B cell (primary cell): ENCODE measurements at regions not wholly inside any gene's neighbourhood (a gene's known extent, or its start where the extent isn't known, plus 50 kb on each side); places are given as distances from the start of the nearest gene placed in this dataset.

ENCODE experiments used
- ATAC-seq: fragments of 200-7000 bp; cut with Tn5 transposase; one replicate; pipeline ENCODE4 v1.10.0; 2021; ENCODE audit warnings: low read depth, mild to moderate bottlenecking, moderate number of reproducible peaks, moderate library complexity
- CTCF ChIA-PET: fragments of 350-600 bp; sonication (Branson Sonifier 250); formaldehyde crosslinking; loops from one replicate; lab custom pipeline; 2021; ENCODE audit warnings: antibody characterized with exemption, inconsistent platforms; lab: Charles Lee
- POLR2A ChIA-PET: fragments of 350-600 bp; sonication (Branson Sonifier 250); formaldehyde crosslinking; loops from one replicate; lab custom pipeline; 2021; ENCODE audit warnings: antibody characterized with exemption; lab: Charles Lee
- DNase-seq: peaks from one replicate; pipeline ENCODE4 v3.0.0; 2013
- H2AFZ ChIP-seq: 2 replicates; pipeline ENCODE4 v1.6.1; 2012; ENCODE audit warnings: mild to moderate bottlenecking, low read depth, low read length; ENCODE audit not compliant: insufficient read depth, poor library complexity, severe bottlenecking
- H3K27ac ChIP-seq, 2 donors: 1 replicate in 1 of 2; 2 replicates in 1 of 2; pipeline ENCODE4 v1.5.1; 2012 to 2013; ENCODE audit warnings: low read length in 2 of 2, mild to moderate bottlenecking in 2 of 2, moderate library complexity in 1 of 2
- H3K27me3 ChIP-seq, 4 experiments: fragments of 200-600 bp in 1 of 4; sonication (generic) in 1 of 4; replicated peaks in 1 of 4; 1 replicate in 2 of 4; 2 replicates in 2 of 4; pipeline versions ENCODE4 v1.6.1 to v1.7.0; 2013 to 2016; ENCODE audit warnings: low read length in 3 of 4, mild to moderate bottlenecking in 2 of 4, mixed read lengths in 1 of 4, moderate library complexity in 1 of 4; ENCODE audit not compliant: insufficient read depth in 4 of 4, control insufficient read depth in 3 of 4; ENCODE audit errors: control extremely low read depth in 1 of 4
- H3K36me3 ChIP-seq, 2 experiments: replicated peaks in 1 of 2; 1 replicate in 1 of 2; 2 replicates in 1 of 2; pipeline versions ENCODE4 v1.6.1 to v1.7.1; 2013; ENCODE audit warnings: low read length in 1 of 2; ENCODE audit not compliant: insufficient read depth in 2 of 2, control insufficient read depth in 1 of 2; ENCODE audit errors: control extremely low read depth in 1 of 2, extremely low read depth in 1 of 2
- H3K4me1 ChIP-seq, 2 donors: fragments of 200-600 bp in 1 of 2; sonication (generic) in 1 of 2; 1 replicate in 1 of 2; 2 replicates in 1 of 2; pipeline versions ENCODE4 v1.5.1 to v1.6.1; 2013 to 2017; ENCODE audit warnings: low read length in 2 of 2; ENCODE audit not compliant: control insufficient read depth in 2 of 2, insufficient read depth in 2 of 2
- H3K4me2 ChIP-seq: replicated peaks from 2 replicates; pipeline ENCODE3; 2012; ENCODE audit warnings: mild to moderate bottlenecking, low read depth, low read length; ENCODE audit not compliant: poor library complexity, severe bottlenecking
- H3K4me3 ChIP-seq, 5 experiments: fragments of 200-600 bp in 1 of 5; sonication (generic) in 1 of 5; 1 replicate in 3 of 5; 2 replicates in 2 of 5; pipeline versions ENCODE4 v1.5.1 to v1.7.0; 2011 to 2016; ENCODE audit warnings: low read length in 4 of 5, mild to moderate bottlenecking in 4 of 5, low read depth in 2 of 5, control low read depth in 1 of 5, moderate library complexity in 1 of 5; ENCODE audit not compliant: insufficient read depth in 1 of 5; ENCODE audit errors: control extremely low read depth in 1 of 5, extremely low read depth in 1 of 5
- H3K79me2 ChIP-seq: fragments of 200-600 bp; sonication (generic); one replicate; pipeline ENCODE4 v1.6.0; 2016; ENCODE audit warnings: low read length; ENCODE audit not compliant: control insufficient read depth, insufficient read depth
- H3K9ac ChIP-seq: fragments of 200-600 bp; sonication (generic); 2 replicates; pipeline ENCODE4 v1.6.1; 2017; ENCODE audit warnings: mild to moderate bottlenecking, low read length, moderate library complexity
- H3K9me3 ChIP-seq, 3 donors: one replicate each; pipeline versions ENCODE4 v1.6.1 to v1.7.1; 2013; ENCODE audit warnings: low read length in 2 of 3; ENCODE audit not compliant: control insufficient read depth in 2 of 3, insufficient read depth in 1 of 3; ENCODE audit errors: control extremely low read depth in 1 of 3
- H4K20me1 ChIP-seq: 2 replicates; pipeline ENCODE4 v1.6.0; 2012; ENCODE audit warnings: mild to moderate bottlenecking, low read length; ENCODE audit not compliant: insufficient read depth, control insufficient read depth, poor library complexity, severe bottlenecking
- H3K27ac Mint-ChIP-seq: one replicate; pipeline ENCODE4 v1.8.0; 2021; ENCODE audit warnings: mixed read lengths
- H3K27me3 Mint-ChIP-seq: one replicate; pipeline ENCODE4 v1.8.0; 2021; ENCODE audit warnings: mixed read lengths
- H3K4me1 Mint-ChIP-seq: one replicate; pipeline ENCODE4 v1.8.0; 2021; ENCODE audit warnings: mixed read lengths
- H3K4me3 Mint-ChIP-seq: one replicate; pipeline ENCODE4 v1.8.0; 2021; ENCODE audit warnings: mixed read lengths
- H3K9me3 Mint-ChIP-seq: one replicate; pipeline ENCODE4 v1.8.0; 2022; ENCODE audit warnings: mixed read lengths; ENCODE audit not compliant: insufficient read depth
- EZH2 ChIP-seq: IDR thresholded peaks from 2 replicates; pipeline ENCODE4 v1.6.1; 2012; ENCODE audit warnings: borderline replicate concordance, low read depth, mild to moderate bottlenecking, moderate library complexity, low read length; ENCODE audit not compliant: insufficient read depth, poor library complexity, severe bottlenecking
- WGBS: methylation state at CpG from one replicate; pipeline ENCODE4 v1.1.5; 2013; ENCODE audit warnings: missing lambda C conversion rate; ENCODE audit not compliant: insufficient coverage; 5-methylcytosine and 5-hydroxymethylcytosine counted together
- intact Hi-C: fragments of 100-400 bp; cut with micrococcal nuclease; formaldehyde crosslinking; loops from one replicate; pipeline ENCODE4 v1.10.0; 2022
- TF ChIP-seq, protein P1 (sequence below): fragments of 200-600 bp; IDR thresholded peaks from one replicate; pipeline ENCODE4 v1.8.0; 2022; ENCODE audit warnings: antibody characterized with exemption, mild to moderate bottlenecking

DNA sequence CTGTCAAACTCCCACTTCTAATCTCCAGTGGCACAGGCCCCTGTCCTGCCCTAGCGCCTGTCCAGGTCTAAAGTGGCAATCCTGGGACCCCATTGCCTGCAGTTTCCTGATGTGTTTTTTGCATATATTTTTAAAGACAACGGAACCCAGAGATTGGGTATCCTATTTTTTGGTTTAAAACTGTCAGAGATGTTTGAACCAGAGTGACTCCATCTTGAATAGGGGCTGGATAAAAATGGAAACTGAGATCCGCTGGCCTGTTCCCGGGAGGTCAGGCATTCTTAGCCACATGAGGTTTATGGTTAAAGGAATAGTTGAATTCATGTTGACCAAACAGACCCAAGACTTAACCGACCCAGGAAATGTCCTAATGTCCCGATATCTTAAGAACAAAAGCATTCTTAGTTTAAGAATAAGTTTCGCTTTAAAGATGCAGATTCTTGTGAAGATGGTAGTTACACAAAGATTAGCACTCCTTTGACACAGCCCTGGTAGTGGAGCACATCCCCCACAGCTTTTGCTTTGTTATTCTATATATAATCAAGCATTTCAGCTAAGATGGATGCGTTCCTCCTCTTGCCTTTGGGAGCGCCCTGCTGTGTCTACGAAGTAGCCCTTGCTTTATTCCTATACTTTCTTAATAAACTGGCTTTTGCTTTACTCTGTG lies 332.1 kb downstream of the UQCRFS1 start:
- H3K27ac ChIP-seq: no peak overlapping the region
- no peak overlapping the region for H3K4me3 Mint-ChIP-seq
- H3K4me3 ChIP-seq: no peak overlapping the region
- H3K9me3 Mint-ChIP-seq: no peaks in the 10 kb centered on the region
- CTCF ChIA-PET: no interaction called here
- H2AFZ ChIP-seq: no peak overlapping the region
- H3K27me3 Mint-ChIP-seq: no peaks in the 10 kb centered on the region
- ATAC-seq (no peak), DNase-seq (no peak)
- peaks cover 0 to 17% (median 0%) of the 10 kb centered on the region in 3 donors for H3K9me3 ChIP-seq
- H3K27me3 ChIP-seq: no peaks in the 10 kb centered on the region
- H3K9ac ChIP-seq: no peak overlapping the region
- no peaks in the 10 kb centered on the region for H4K20me1 ChIP-seq
- no peaks in the 10 kb centered on the region for H3K4me1 ChIP-seq
- TF ChIP-seq EZH2: no peak
- TF ChIP-seq, protein P1, sequence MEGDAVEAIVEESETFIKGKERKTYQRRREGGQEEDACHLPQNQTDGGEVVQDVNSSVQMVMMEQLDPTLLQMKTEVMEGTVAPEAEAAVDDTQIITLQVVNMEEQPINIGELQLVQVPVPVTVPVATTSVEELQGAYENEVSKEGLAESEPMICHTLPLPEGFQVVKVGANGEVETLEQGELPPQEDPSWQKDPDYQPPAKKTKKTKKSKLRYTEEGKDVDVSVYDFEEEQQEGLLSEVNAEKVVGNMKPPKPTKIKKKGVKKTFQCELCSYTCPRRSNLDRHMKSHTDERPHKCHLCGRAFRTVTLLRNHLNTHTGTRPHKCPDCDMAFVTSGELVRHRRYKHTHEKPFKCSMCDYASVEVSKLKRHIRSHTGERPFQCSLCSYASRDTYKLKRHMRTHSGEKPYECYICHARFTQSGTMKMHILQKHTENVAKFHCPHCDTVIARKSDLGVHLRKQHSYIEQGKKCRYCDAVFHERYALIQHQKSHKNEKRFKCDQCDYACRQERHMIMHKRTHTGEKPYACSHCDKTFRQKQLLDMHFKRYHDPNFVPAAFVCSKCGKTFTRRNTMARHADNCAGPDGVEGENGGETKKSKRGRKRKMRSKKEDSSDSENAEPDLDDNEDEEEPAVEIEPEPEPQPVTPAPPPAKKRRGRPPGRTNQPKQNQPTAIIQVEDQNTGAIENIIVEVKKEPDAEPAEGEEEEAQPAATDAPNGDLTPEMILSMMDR: no peak
- WGBS: 55% methylated on average over 4 of the region's 10 CpGs
- H3K79me2 ChIP-seq: no peaks in the 10 kb centered on the region
- H3K4me1 Mint-ChIP-seq: peaks cover 3% of the 10 kb centered on the region
- H3K36me3 ChIP-seq: no peaks in the 10 kb centered on the region
- no peak overlapping the region for H3K27ac Mint-ChIP-seq
- intact Hi-C loops: no loop called here
- POLR2A ChIA-PET: no interaction called here
- no peak overlapping the region for H3K4me2 ChIP-seq

DNA sequence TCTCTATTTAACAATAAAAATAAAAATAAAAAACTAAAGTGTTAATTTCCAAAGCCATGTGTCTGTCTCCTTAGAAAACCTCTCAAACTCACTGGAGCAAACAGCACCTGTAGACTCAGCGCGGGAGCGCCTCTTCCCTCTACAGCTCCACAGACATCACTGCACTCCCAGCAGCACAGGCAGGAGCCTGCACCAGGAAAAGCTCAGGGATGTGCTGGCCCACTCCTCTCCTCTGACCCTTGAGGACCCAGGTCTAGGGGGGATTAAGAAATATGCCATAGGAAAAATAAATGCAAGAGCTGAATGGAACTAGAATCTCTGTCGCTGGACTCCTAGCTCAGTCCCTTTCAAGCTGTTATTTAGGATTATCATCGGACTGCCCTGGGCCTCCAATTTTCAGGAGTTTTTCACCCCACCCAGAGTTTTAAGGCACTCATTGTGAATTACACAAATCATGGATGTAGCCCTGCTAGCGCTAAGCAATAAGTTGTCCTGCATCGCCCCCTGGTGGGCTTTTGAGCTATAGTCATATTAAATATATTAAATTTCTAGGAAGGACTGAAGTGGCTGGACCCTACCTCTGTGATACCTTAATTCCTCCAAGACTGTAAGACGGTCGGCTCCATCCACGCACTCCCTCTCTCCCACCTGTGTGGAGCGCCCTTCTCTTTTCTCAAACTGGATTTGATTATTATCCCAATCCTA lies 333.9 kb downstream of the UQCRFS1 start:
- no peaks in the 10 kb centered on the region for H3K9me3 Mint-ChIP-seq
- peak; percentile 34 for DNase-seq
- Histone ChIP-seq H3K4me2 (no peak overlapping the region), H3K4me1 (no peaks in the 10 kb centered on the region), H3K9ac (no peak overlapping the region), H3K36me3 (no peaks in the 10 kb centered on the region), H4K20me1 (no peaks in the 10 kb centered on the region), H3K27ac (no peak overlapping the region), H3K79me2 (no peaks in the 10 kb centered on the region), H2AFZ (no peak overlapping the region), H3K9me3 (peaks cover 0 to 16% (median 0%) of the 10 kb centered on the region in 3 donors), H3K4me3 (no peak overlapping the region), H3K27me3 (no peaks in the 10 kb centered on the region)
- POLR2A ChIA-PET: interaction anchor here (0.6 kb wide), 1 partner anchor 14 kb away, joined by 8 read pairs; no protein-coding TSS in a partner anchor
- no peak for TF ChIP-seq EZH2
- TF ChIP-seq, protein P1: peak; percentile 60
- no peak overlapping the region for H3K27ac Mint-ChIP-seq
- H3K4me3 Mint-ChIP-seq: no peak overlapping the region
- 8% methylated on average over 6 of the region's 11 CpGs for WGBS
- intact Hi-C loops: no loop called here
- H3K27me3 Mint-ChIP-seq: no peaks in the 10 kb centered on the region
- CTCF ChIA-PET: interaction anchor here (1.2 to 1.7 kb wide), 3 partner anchors 12 to 912 kb away, joined by 3 to 6 read pairs (median 5); no protein-coding TSS in a partner anchor
- no peak for ATAC-seq
- peaks cover 3% of the 10 kb centered on the region for H3K4me1 Mint-ChIP-seq
